H9 (cell line): ENCODE measurements at regions not wholly inside any gene's neighbourhood (a gene's known extent, or its start where the extent isn't known, plus 50 kb on each side); places are given as distances from the start of the nearest gene placed in this dataset.

Experiments used
- DNase-seq: peaks from one replicate; pipeline ENCODE4 v3.0.0-alpha.2; 2017
- H2AFZ ChIP-seq: one replicate; pipeline ENCODE4 v1.6.1; 2013; ENCODE audit warnings: mild to moderate bottlenecking, low read length, control low read depth, moderate library complexity
- H2AK5ac ChIP-seq: 2 replicates; pipeline ENCODE4 v1.6.1; 2013; ENCODE audit warnings: low read length, control low read depth, mixed read lengths; ENCODE audit not compliant: insufficient read length
- H2BK120ac ChIP-seq: one replicate; pipeline ENCODE4 v1.6.1; 2013; ENCODE audit warnings: low read depth, mild to moderate bottlenecking, low read length, control low read depth, inconsistent platforms; ENCODE audit not compliant: poor library complexity, severe bottlenecking
- H2BK12ac ChIP-seq: 2 replicates; pipeline ENCODE4 v1.6.1; 2013; ENCODE audit warnings: low read length, control low read depth, mixed read lengths, low read depth; ENCODE audit not compliant: insufficient read length
- H2BK15ac ChIP-seq: 2 replicates; pipeline ENCODE4 v1.6.1; 2013; ENCODE audit warnings: low read depth, low read length, control low read depth
- H2BK20ac ChIP-seq: one replicate; pipeline ENCODE4 v1.6.1; 2013; ENCODE audit warnings: low read depth, mild to moderate bottlenecking, low read length, control low read depth, inconsistent platforms; ENCODE audit not compliant: poor library complexity, severe bottlenecking
- H2BK5ac ChIP-seq: 2 replicates; pipeline ENCODE4 v1.6.1; 2013; ENCODE audit warnings: low read length, control low read depth, mixed read lengths; ENCODE audit not compliant: insufficient read length
- H3K14ac ChIP-seq: 2 replicates; pipeline ENCODE4 v1.6.1; 2013; ENCODE audit warnings: low read length, control low read depth; ENCODE audit not compliant: insufficient read depth
- H3K18ac ChIP-seq: 2 replicates; pipeline ENCODE4 v1.6.1; 2013; ENCODE audit warnings: low read depth, mild to moderate bottlenecking, mixed read lengths, low read length, control low read depth; ENCODE audit not compliant: insufficient read length
- H3K23ac ChIP-seq: 2 replicates; pipeline ENCODE4 v1.6.1; 2013; ENCODE audit warnings: low read length, control low read depth, mixed read lengths, low read depth; ENCODE audit not compliant: insufficient read length
- H3K23me2 ChIP-seq: 2 replicates; pipeline ENCODE4 v1.6.1; 2013; ENCODE audit warnings: low read depth, mild to moderate bottlenecking, mixed read lengths, low read length, control low read depth; ENCODE audit not compliant: insufficient read length, poor library complexity, severe bottlenecking
- H3K27ac ChIP-seq: 2 replicates; pipeline ENCODE4 v1.5.1; 2013; ENCODE audit warnings: low read length, control low read depth, mixed read lengths, low read depth; ENCODE audit not compliant: insufficient read length
- H3K27me3 ChIP-seq: 2 replicates; pipeline ENCODE4 v1.6.1; 2013; ENCODE audit warnings: low read length, control low read depth, inconsistent platforms; ENCODE audit not compliant: insufficient read depth
- H3K4ac ChIP-seq: 2 replicates; pipeline ENCODE4 v1.6.1; 2013; ENCODE audit warnings: low read depth, mild to moderate bottlenecking, control low read depth, inconsistent platforms, low read length, moderate library complexity
- H3K4me1 ChIP-seq: 2 replicates; pipeline ENCODE4 v1.6.1; 2013; ENCODE audit warnings: low read length, control low read depth, inconsistent platforms; ENCODE audit not compliant: insufficient read depth
- H3K4me2 ChIP-seq: 2 replicates; pipeline ENCODE4 v1.6.1; 2013; ENCODE audit warnings: low read length, control low read depth, mixed read lengths; ENCODE audit not compliant: insufficient read length, insufficient read depth
- H3K56ac ChIP-seq: 2 replicates; pipeline ENCODE4 v1.6.1; 2013; ENCODE audit warnings: low read depth, mild to moderate bottlenecking, mixed read lengths, low read length, control low read depth; ENCODE audit not compliant: insufficient read length
- H3K79me1 ChIP-seq: 2 replicates; pipeline ENCODE4 v1.6.1; 2013; ENCODE audit warnings: low read depth, mild to moderate bottlenecking, moderate library complexity, low read length, control low read depth, inconsistent platforms; ENCODE audit not compliant: insufficient read depth, poor library complexity, severe bottlenecking
- H3K79me2 ChIP-seq: 2 replicates; pipeline ENCODE4 v1.6.1; 2013; ENCODE audit warnings: low read length, control low read depth, inconsistent platforms; ENCODE audit not compliant: insufficient read depth
- H3K9ac ChIP-seq: 2 replicates; pipeline ENCODE4 v1.6.1; 2013; ENCODE audit warnings: low read length, control low read depth, mixed read lengths; ENCODE audit not compliant: insufficient read length; ENCODE audit errors: extremely low read depth
- H3K9me3 ChIP-seq: one replicate; pipeline ENCODE4 v1.6.1; 2013; ENCODE audit warnings: low read depth, low read length, inconsistent platforms; ENCODE audit not compliant: control insufficient read depth
- H3T11ph ChIP-seq: one replicate; pipeline ENCODE4 v1.6.1; 2013; ENCODE audit warnings: mild to moderate bottlenecking, low read length, control low read depth, inconsistent platforms
- H4K20me1 ChIP-seq: one replicate; pipeline ENCODE4 v1.6.1; 2013; ENCODE audit not compliant: control insufficient read depth, insufficient read length, insufficient read depth
- H4K5ac ChIP-seq: 2 replicates; pipeline ENCODE4 v1.6.1; 2013; ENCODE audit warnings: low read depth, mild to moderate bottlenecking, mixed read lengths, low read length, control low read depth; ENCODE audit not compliant: insufficient read length
- H4K8ac ChIP-seq: replicated peaks from 2 replicates; pipeline ENCODE4 v1.6.1; 2013; ENCODE audit warnings: low read length, control low read depth, mixed read lengths, low read depth; ENCODE audit not compliant: insufficient read length
- H4K91ac ChIP-seq: 2 replicates; pipeline ENCODE4 v1.6.1; 2013; ENCODE audit warnings: low read depth, mild to moderate bottlenecking, moderate library complexity, mixed read lengths, low read length, control low read depth; ENCODE audit not compliant: insufficient read length
- H3K27ac Mint-ChIP-seq, 3 experiments: 2 replicates in 2 of 3; 3 replicates in 1 of 3; pipeline ENCODE4 v1.8.0; 2020 to 2021; ENCODE audit warnings: mixed read lengths in 3 of 3, mild to moderate bottlenecking in 1 of 3, moderate library complexity in 1 of 3
- H3K27me3 Mint-ChIP-seq: 2 replicates; pipeline ENCODE4 v1.8.0; 2021; ENCODE audit warnings: low read depth, mild to moderate bottlenecking, moderate library complexity, mixed read lengths
- H3K36me3 Mint-ChIP-seq, 3 experiments: 2 replicates in 2 of 3; 3 replicates in 1 of 3; pipeline ENCODE4 v1.8.0; 2020 to 2021; ENCODE audit warnings: low read depth in 3 of 3, mixed read lengths in 3 of 3; ENCODE audit not compliant: insufficient read depth in 1 of 3
- H3K4me1 Mint-ChIP-seq, 2 experiments: 2 replicates each; pipeline ENCODE4 v1.8.0; 2020; ENCODE audit warnings: mixed read lengths in 2 of 2
- H3K4me3 Mint-ChIP-seq, 2 experiments: 2 replicates in 1 of 2; 3 replicates in 1 of 2; pipeline ENCODE4 v1.8.0; 2020 to 2021; ENCODE audit warnings: mild to moderate bottlenecking in 2 of 2, mixed read lengths in 2 of 2, moderate library complexity in 1 of 2
- H3K9me3 Mint-ChIP-seq, 2 experiments: 2 replicates in 1 of 2; 3 replicates in 1 of 2; pipeline ENCODE4 v1.8.0; 2020; ENCODE audit warnings: mild to moderate bottlenecking in 2 of 2, mixed read lengths in 2 of 2, moderate library complexity in 1 of 2
- CTCF ChIP-seq: fragments of 200-600 bp; sonication (generic); conservative IDR thresholded peaks from 3 replicates; pipeline ENCODE4 v1.8.0; 2021; ENCODE audit warnings: antibody characterized with exemption, mild to moderate bottlenecking

GRCh38 chr6:78771586-78771985 lies 95.8 kb upstream of the IRAK1BP1 start:
- TF ChIP-seq CTCF = no peak
- H4K8ac ChIP-seq = no peak overlapping the region
- H3K27me3 Mint-ChIP-seq = no peaks in the 10 kb centered on the region

More at GRCh38 chr6:78771586-78771985, 95.8 kb upstream of the IRAK1BP1 start:
- H2AFZ ChIP-seq = no peak overlapping the region
- no peak overlapping the region for H3K4me2 ChIP-seq
- no peaks in the 10 kb centered on the region for H3K4me1 ChIP-seq
- no peaks in the 10 kb centered on the region for H3K23me2 ChIP-seq
- Mint-ChIP-seq H3K4me1 (peaks cover 5 to 9% of the 10 kb centered on the region in 2 experiments), H3K27ac (no peak overlapping the region), H3K4me3 (no peak overlapping the region), H3K9me3 (peaks cover 3 to 4% of the 10 kb centered on the region in 2 experiments; a peak in 2 of 5 replicates), H3K36me3 (peaks cover 0 to 3% (median 0%) of the 10 kb centered on the region in 3 experiments; a peak in 1 of 7 replicates)
- no peaks in the 10 kb centered on the region for H3K9me3 ChIP-seq
- H4K20me1 ChIP-seq = no peaks in the 10 kb centered on the region
- H4K91ac ChIP-seq = no peak overlapping the region
- H4K5ac ChIP-seq = no peak overlapping the region
- DNase-seq = no peak
- no peaks in the 10 kb centered on the region for H3K79me1 ChIP-seq
- H3T11ph ChIP-seq = no peak overlapping the region
- no peak overlapping the region for H2BK120ac ChIP-seq
- H2BK15ac ChIP-seq = no peak overlapping the region
- no peak overlapping the region for H2AK5ac ChIP-seq
- no peak overlapping the region for H2BK20ac ChIP-seq
- H3K9ac ChIP-seq = no peak overlapping the region
- H3K4ac ChIP-seq = no peak overlapping the region
- no peaks in the 10 kb centered on the region for H3K27me3 ChIP-seq
- H3K14ac ChIP-seq = no peak overlapping the region
- no peak overlapping the region for H2BK5ac ChIP-seq
- no peaks in the 10 kb centered on the region for H3K79me2 ChIP-seq
- H2BK12ac ChIP-seq = no peak overlapping the region
- no peak overlapping the region for H3K23ac ChIP-seq
- no peak overlapping the region for H3K18ac ChIP-seq
- no peak overlapping the region for H3K56ac ChIP-seq
- H3K27ac ChIP-seq = no peak overlapping the region
